GM20431 (cell line): ENCODE measurements at regions not wholly inside any gene's neighbourhood (a gene's known extent, or its start where the extent isn't known, plus 50 kb on each side); places are given as distances from the start of the nearest gene placed in this dataset.
"Not testable (repeated sequence)": the region's sequence is repeated elsewhere in the genome, so short reads cannot be mapped to it uniquely, and the experiment has no call there.

Experiments
- in situ Hi-C: fragments of 300-500 bp; cut with MseI, MboI; formaldehyde crosslinking; loops from one replicate; pipeline ENCODE4 v1.15.0; 2020; ENCODE audit warnings: low sequenced_read_pairs; ENCODE audit not compliant: unreplicated experiment

GRCh38 chr9:111096051-111096450 lies 57.8 kb upstream of the LPAR1 start:
- in situ Hi-C loops, result no loop called here

GRCh38 chr9:111095441-111095840 lies 57.2 kb upstream of the LPAR1 start:
- in situ Hi-C loops, result no loop called here

- in situ Hi-C loops, result no loop called here
These were observed 56.7 kb upstream of the LPAR1 start for GRCh38 chr9:111094958-111095357.

- in situ Hi-C loops, result no loop called here
These were observed 56.2 kb upstream of the LPAR1 start for GRCh38 chr9:111094433-111094924.

- in situ Hi-C loops, result not testable (repeated sequence)
These were observed 53.9 kb upstream of the LPAR1 start for GRCh38 chr9:111092167-111092566.
